OCI-LY7 (cell line): ENCODE measurements at regions not wholly inside any gene's neighbourhood (a gene's known extent, or its start where the extent isn't known, plus 50 kb on each side); places are given as distances from the start of the nearest gene placed in this dataset.

Experiments
- CTCF ChIP-seq: fragments of 200-600 bp; sonication (generic); conservative IDR thresholded peaks from 2 replicates; pipeline ENCODE4 v1.5.1; 2014; ENCODE audit warnings: mild to moderate bottlenecking, antibody characterized with exemption, low read length, moderate library complexity, mixed read lengths
- EZH2phosphoT487 ChIP-seq: fragments of 200-600 bp; sonication (generic); IDR thresholded peaks from 2 replicates; pipeline ENCODE4 v1.6.1; 2018; ENCODE audit warnings: low read depth, borderline replicate concordance, mild to moderate bottlenecking, mixed run types, antibody characterized with exemption, low read length, moderate library complexity, mixed read lengths

- TF ChIP-seq CTCF (no peak), EZH2phosphoT487 (no peak)
Measured at GRCh38 chr20:37457921-37458320, 63.1 kb upstream of the NNAT start.
